ENCODE measurements at regions not wholly inside any gene's neighbourhood (a gene's known extent, or its start where the extent isn't known, plus 50 kb on each side); places are given as distances from the start of the nearest gene placed in this dataset.

DNA sequence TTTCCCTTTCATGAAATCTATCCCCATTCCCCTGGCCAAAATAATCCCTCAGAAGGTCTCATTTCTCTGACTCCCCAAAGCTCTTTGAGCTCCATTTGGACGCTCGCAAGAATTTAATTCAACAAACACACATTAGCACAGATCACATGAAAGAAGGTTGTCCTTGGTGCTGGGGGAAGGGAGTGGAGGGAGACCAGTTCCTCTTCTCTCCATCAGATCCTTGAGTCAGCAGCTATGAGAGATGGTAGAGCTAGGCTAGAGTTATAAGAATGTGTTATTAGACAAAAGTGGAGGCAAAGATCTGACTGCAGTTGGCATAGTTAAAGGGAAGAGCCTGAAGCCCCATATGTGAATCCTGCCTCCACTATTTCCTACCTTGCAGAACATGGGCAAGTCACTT is 184.2 kb upstream of the CDYL start:
- Histone ChIP-seq H3K27ac (ENCODE audit: low read length) (no peak overlapping the region), H3K4me3 (ENCODE audit: low read depth in 2 of 2, low read length in 2 of 2) (no peak overlapping the region), H3K4me1 (ENCODE audit: control insufficient read depth, insufficient read depth, low read length) (no peaks in the 10 kb centered on the region), H3K36me3 (ENCODE audit: control insufficient read depth, insufficient read depth, low read length) (no peaks in the 10 kb centered on the region), H3K27me3 (ENCODE audit: control insufficient read depth, insufficient read depth, low read length) (no peaks in the 10 kb centered on the region), H3K9me3 (ENCODE audit: control insufficient read depth, insufficient read depth, low read depth, low read length) (no peaks in the 10 kb centered on the region)
- intact Hi-C loops (cut with micrococcal nuclease; ENCODE audit: unreplicated experiment): no loop called here
- POLR2A ChIA-PET: no interaction called here
- CTCF ChIA-PET: no interaction called here
- no peak for DNase-seq (ENCODE audit: low read depth, low spot score)
- ATAC-seq: no peak
- in situ Hi-C loops (cut with HindIII; ENCODE audit: low pct_unique_long_range_greater_than_20kb, low sequenced_read_pairs): no loop called here
- TF ChIP-seq POLR2AphosphoS5 (IDR thresholded peaks at IDR 0.05; ENCODE audit: low read depth, low read length) (no peak), TCF7L2 (IDR thresholded peaks at IDR 0.05; ENCODE audit: low read depth, low read length) (no peak), REST (IDR thresholded peaks at IDR 0.05; ENCODE audit: insufficient read depth in 1 of 2, low read depth in 2 of 2, low read length in 1 of 2) (no peak), CTCF (IDR thresholded peaks at IDR 0.05) (no peak), SIN3A (IDR thresholded peaks at IDR 0.05; ENCODE audit: borderline replicate concordance, insufficient read depth, low read depth, low read length) (no peak)
- BruUV-seq (replicated peaks): no TSS peak

- intact Hi-C loops (cut with micrococcal nuclease; ENCODE audit: unreplicated experiment): no loop called here
- H3K27me3 ChIP-seq (ENCODE audit: control insufficient read depth, insufficient read depth, low read length): no peaks in the 10 kb centered on the region
- no peaks in the 10 kb centered on the region for H3K36me3 ChIP-seq (ENCODE audit: control insufficient read depth, insufficient read depth, low read length)
- ChIA-PET POLR2A (no interaction called here), CTCF (no interaction called here)
- TF ChIP-seq SIN3A (IDR thresholded peaks at IDR 0.05; ENCODE audit: borderline replicate concordance, insufficient read depth, low read depth, low read length) (no peak), CTCF (IDR thresholded peaks at IDR 0.05) (no peak), REST (IDR thresholded peaks at IDR 0.05; ENCODE audit: insufficient read depth in 1 of 2, low read depth in 2 of 2, low read length in 1 of 2) (no peak), POLR2AphosphoS5 (IDR thresholded peaks at IDR 0.05; ENCODE audit: low read depth, low read length) (no peak), TCF7L2 (IDR thresholded peaks at IDR 0.05; ENCODE audit: low read depth, low read length) (no peak)
- DNase-seq (ENCODE audit: low read depth, low spot score) (no peak), ATAC-seq (no peak)
- H3K4me3 ChIP-seq (ENCODE audit: low read depth in 2 of 2, low read length in 2 of 2): no peak overlapping the region
- no peak overlapping the region for H3K27ac ChIP-seq (ENCODE audit: low read length)
- BruUV-seq (replicated peaks): no TSS peak
- no peaks in the 10 kb centered on the region for H3K4me1 ChIP-seq (ENCODE audit: control insufficient read depth, insufficient read depth, low read length)
- no peaks in the 10 kb centered on the region for H3K9me3 ChIP-seq (ENCODE audit: control insufficient read depth, insufficient read depth, low read depth, low read length)
- in situ Hi-C loops (cut with HindIII; ENCODE audit: low pct_unique_long_range_greater_than_20kb, low sequenced_read_pairs): no loop called here
These were observed 185.0 kb upstream of the CDYL start for GRCh38 chr6:4591218-4591617.

Data from Panc1 (cell line).